NCI-H446 treated with DMSO at 0.1 percent for 48 hours (cell line): ENCODE measurements at regions not wholly inside any gene's neighbourhood (a gene's known extent, or its start where the extent isn't known, plus 50 kb on each side); places are given as distances from the start of the nearest gene placed in this dataset.
"Not testable (repeated sequence)": the region's sequence is repeated elsewhere in the genome, so short reads cannot be mapped to it uniquely, and the experiment has no call there.

ENCODE experiments used
- DNase-seq: peaks from one replicate; lab custom pipeline; 2025; lab: John Stamatoyannopoulos, UW

GRCh38 chr4:81595798-81596610 lies 124.3 kb upstream of the RASGEF1B start:
- no peak for DNase-seq

DNA sequence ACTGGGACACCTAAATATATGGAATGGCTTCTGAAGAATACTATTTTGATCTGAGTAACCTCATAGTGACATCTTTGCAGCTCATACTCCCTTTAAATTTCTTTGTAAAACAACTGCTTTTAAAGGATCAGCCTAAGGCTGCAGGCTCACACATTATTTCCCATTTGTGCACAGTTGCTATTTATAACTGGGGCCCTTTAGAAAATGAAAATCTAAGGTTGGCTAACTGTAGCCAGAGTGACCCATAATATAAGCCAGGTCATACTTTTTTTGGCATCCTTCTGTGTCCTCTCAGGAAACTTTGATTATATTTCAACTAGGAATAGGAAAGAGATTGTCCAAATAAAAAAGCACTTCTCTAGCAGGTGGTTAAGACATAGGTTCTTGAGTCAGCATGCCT lies 123.6 kb upstream of the RASGEF1B start:
- DNase-seq: no peak

GRCh38 chr4:81594490-81595159 lies 122.9 kb upstream of the RASGEF1B start:
- no peak for DNase-seq

GRCh38 chr4:81592701-81593100 lies 121.0 kb upstream of the RASGEF1B start:
- no peak for DNase-seq

GRCh38 chr4:81590596-81590995 lies 118.9 kb upstream of the RASGEF1B start:
- DNase-seq: no peak

DNA sequence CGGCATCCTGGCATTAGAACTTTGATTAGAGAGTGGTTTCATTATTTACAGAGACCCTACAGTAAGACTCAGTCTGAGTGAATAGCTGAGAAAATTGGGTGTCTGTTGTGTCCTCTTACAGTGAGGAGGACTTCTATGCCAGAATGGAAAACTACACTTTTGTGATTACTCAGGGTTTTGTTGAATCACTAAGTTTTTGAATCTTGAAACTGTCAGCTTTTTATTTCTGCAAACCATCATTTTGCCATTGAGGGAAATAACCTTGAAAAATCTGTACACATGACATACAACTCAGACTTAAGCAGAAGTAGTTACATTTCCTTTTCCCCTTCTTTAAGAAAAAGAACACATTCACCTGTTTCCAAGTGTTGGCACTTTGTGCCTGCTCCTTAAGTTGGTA lies 117.6 kb upstream of the RASGEF1B start:
- DNase-seq: no peak

DNA sequence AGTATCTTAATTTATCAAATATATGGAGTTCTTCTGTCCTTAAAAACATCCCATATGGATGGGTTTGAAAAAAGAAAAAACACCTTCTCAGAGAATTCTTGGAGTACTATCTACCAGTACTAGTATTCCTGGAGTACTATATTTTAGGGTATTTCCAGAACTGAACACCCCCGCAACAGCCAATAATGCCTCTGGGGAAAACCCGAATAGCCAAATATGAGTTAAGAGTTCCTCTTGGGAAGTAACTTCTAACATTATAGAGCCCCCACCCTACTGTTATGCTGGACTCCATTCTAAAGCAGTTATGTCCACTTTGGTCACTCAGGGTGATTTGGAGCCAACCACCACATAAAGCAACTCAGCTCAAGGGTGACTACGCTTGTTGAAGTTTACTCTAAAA lies 115.0 kb upstream of the RASGEF1B start:
- no peak for DNase-seq

DNA sequence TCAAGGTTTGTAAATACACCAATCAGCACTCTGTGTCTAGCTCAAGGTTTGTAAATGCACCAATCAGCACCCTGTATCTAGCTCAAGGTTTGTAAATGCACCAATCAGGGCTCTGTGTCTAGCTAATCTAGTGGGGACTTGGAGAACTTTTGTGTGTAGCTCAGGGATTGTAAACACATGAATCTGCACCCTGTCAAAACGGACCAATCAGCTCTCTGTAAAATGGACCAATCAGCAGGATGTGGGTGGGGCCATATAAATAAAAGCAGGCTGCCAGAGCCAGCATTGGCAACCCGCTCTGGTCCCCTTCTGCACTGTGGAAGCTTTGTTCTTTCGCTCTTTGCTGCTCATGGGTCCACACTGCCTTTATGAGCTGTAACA lies 109.3 kb upstream of the RASGEF1B start:
- not testable (repeated sequence) for DNase-seq

GRCh38 chr4:81580346-81580993 lies 108.8 kb upstream of the RASGEF1B start:
- no peak for DNase-seq

GRCh38 chr4:81577392-81577791 lies 105.7 kb upstream of the RASGEF1B start:
- no peak for DNase-seq

DNA sequence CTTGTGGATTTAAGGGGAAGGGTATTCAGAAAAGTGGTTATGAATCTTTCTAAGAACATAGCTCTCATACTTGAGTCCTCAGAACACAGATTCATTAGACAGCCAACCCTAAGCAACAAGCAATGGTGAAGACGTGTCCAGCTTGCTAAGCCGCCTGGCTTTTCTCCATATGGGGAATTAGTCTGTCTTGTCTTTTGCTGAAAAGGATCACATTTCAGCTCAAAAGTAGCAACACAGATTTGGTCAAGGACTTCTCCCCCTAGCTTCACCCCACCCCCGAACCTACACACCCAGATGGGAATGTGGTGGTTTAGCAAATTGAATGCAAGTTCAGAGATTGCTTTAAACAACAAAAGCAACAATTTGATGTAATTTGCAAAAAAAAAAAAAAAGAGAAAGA lies 103.3 kb upstream of the RASGEF1B start:
- no peak for DNase-seq

- DNase-seq: no peak
Measured at GRCh38 chr4:81573840-81574239, 102.1 kb upstream of the RASGEF1B start.

DNA sequence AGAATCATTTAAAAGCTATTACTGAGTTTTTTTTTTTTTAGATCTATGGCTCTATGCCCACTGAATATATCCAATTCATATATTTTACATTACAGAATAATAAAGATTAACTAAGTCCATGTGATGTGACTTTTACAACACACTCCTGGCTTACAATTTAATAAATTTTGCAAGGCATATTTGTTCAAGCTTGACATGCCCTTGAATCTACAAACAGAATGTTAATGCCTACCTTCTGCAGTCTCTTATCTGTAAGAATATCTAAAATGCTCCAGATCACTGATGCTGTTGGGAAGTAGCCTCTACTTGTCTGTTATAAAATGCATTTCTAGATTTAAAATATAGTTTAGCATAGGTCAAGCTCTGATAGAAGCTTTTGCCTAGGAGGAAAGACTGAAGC lies 100.7 kb upstream of the RASGEF1B start:
- no peak for DNase-seq

DNA sequence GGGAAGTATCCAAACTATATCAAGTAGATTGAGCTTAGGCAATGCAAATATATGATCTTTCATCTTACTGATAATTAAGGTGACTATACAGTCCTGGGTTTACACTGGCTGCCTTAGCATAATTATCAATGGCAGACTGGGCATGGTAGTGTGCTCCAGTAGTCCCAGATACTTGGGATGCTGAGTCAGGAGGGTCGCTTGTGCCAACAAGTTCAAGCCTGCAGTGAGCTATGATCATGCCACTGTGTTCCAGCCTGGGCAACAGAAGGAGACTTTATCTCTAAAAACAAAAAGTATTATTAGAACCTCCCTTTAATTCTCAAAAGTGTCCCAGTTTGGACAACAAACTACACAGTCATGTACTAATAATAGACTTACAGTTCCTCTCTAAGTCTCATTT lies 99.4 kb upstream of the RASGEF1B start:
- DNase-seq: no peak

GRCh38 chr4:81566161-81566591 lies 94.5 kb upstream of the RASGEF1B start:
- DNase-seq: no peak

DNA sequence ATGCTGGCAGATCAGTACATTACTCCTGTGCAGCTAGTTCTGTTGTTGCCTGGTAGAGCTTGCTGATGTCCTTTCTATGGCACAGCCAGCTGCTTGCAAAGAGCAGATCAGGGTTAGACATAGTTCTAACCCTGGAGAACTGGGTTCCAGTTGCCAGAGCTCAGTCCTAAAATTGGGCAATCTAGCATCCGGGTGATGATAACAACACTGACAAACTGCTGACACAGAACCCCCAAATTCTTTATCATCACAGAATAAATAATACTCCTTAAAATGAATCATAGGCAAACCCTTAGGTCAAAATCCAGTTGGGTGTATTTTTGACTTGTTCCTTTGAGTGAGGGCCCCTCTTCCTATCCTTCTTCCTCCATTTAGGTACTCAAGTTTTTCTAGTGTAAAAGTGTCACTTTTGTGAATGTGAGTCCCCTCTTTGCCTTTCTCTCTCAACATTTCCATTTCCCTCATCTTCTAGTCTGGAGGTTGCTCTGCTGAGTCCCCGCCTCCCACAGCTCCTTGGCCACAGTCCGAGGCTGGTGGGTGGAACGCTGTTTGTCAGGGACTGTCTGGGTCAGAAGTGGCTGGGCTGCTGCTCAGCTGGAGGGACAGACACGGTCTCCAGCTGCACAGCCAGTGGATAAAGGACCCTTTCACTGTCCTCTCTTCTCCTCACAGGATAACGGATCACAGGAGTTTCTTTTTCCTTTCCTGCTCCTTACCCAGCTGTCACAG lies 93.6 kb upstream of the RASGEF1B start:
- DNase-seq: no peak

DNA sequence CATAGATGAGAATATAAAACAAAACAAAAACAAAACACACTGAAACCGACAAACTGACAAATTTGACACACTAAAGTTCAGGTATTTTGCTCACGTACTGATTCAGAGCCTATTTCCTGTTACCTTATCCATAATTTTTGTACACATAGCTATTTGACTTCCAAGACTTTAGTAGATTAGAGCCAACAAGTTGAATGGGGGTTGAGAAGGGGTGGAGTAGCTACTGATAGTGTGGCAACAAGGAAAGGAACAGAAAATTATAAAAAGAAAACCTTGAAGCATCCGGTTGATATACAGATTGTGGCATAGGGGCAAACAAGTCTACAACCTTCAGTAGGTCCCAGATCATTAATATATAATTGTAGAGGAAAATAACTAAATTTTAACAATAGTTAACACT lies 92.3 kb upstream of the RASGEF1B start:
- no peak for DNase-seq

DNA sequence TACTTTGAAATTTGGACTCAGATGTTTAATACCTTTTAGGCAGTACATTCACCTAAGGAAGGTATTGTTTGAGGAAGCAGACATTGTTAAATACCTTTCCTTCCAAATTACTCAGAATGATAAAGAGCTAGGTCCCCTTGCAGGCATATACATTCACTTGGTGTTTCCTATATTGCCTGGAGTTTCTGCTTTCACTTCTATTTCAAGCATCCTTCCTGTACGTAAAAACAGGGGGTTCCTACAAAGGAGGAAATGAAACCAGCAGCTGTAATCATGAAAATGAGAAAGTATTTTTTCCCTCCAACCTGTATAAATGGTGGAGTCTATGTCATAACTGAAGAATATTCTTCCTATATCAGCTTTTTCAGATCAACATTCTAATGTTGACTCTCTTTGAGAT lies 90.4 kb upstream of the RASGEF1B start:
- DNase-seq: no peak

- DNase-seq: no peak
Measured at GRCh38 chr4:81557306-81557705, 85.6 kb upstream of the RASGEF1B start.

DNA sequence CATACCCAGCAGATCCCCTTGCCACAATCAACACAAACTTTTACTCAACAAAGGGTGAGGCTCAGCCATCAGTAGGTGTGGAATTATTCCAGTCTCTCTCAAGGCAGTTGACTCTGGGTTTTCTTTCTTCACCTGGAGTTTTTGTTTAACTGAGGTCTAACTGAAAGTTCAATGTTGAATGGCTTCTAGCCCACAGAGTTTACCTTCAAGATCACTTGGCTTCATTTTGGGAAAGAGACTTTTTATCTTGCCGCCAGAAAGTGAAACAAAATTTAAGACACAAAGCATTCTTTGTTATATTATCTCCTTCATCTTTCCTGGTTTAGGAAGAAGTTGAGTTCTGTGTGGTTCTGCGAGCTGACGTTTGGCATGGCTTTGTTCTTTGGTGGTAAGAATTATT lies 83.8 kb upstream of the RASGEF1B start:
- DNase-seq: no peak

- DNase-seq: no peak
Measured at GRCh38 chr4:81552086-81552485, 80.4 kb upstream of the RASGEF1B start.

DNA sequence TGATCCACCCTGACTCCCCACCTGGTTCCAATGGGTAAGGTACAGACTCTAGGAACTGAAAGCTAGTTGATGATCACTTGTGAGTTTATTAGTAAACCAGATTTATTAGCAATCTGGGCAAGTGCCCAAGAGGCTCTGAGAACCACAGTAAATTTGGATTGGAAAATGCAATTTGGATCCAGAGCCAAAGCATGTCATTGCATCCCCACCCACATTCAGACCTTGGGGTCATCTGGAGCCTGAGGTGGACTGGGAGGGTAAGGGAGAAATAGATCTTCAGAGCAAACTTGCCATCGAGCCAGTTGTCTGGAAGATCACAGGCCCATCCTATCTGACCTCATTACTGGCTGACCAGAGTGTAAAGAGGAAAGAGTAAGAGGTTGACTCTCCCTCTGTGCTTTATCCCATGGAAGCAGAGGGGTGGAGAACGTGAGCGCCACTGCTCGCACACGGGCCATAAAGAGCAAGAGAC lies 78.7 kb upstream of the RASGEF1B start:
- no peak for DNase-seq
